SW480 (cell line): ENCODE measurements at regions not wholly inside any gene's neighbourhood (a gene's known extent, or its start where the extent isn't known, plus 50 kb on each side); places are given as distances from the start of the nearest gene placed in this dataset.
"Not testable (repeated sequence)": the region's sequence is repeated elsewhere in the genome, so short reads cannot be mapped to it uniquely, and the experiment has no call there.

Experiments
- DNase-seq: peaks from one replicate; pipeline ENCODE4 v3.0.0-alpha.2; 2016; ENCODE audit warnings: low spot score

DNA sequence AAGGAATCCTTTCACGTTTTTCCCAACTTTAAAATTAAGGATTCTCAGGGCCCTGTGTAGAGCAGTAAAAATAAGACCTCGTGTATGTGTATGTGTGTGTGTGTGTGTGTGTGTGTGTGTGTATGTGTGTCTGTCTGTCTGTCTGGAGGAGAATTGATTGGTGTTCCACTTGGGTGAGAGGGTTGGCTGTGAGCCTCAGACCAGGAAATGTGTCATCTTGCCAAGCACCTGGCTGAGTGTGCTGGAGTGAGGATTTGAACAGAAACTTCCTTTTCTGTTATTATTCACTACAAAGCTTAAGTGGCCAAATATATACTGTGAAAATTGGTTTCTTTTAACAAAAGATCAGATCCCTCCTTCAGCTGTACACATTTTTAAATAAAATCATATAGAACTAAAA lies 103.6 kb upstream of the NUDT6 start:
- DNase-seq = not testable (repeated sequence)

- no peak for DNase-seq
Observed at GRCh38 chr4:123031664-123032063, 109.3 kb upstream of the NUDT6 start.

- DNase-seq = no peak
Observed at GRCh38 chr4:123034023-123034422, 111.6 kb upstream of the NUDT6 start.

GRCh38 chr4:123035239-123035638 lies 112.8 kb upstream of the NUDT6 start:
- DNase-seq = no peak

DNA sequence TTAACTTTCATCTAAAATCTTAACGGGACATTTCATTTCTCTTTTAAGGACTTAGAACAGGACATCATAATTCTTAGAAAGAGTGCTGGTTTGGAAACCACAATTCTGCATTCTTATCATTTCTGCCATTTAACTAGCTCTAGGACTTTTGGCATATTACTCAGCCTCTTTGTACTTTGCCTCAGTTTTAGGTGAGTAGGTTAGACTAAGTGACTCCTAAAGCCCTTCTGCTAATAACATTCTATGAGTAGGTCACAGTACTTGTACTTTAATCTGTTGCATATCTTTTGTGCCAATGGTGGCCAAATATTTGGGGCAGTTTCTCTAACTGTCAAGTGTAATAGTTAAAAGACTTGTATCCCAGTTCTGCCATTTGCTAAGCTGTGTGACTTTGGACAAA lies 115.4 kb upstream of the NUDT6 start:
- no peak for DNase-seq

- DNase-seq = no peak
Observed at GRCh38 chr4:123042095-123042494, 119.7 kb upstream of the NUDT6 start.

- peak; percentile 12 for DNase-seq
Observed at GRCh38 chr4:123043013-123043412, 120.6 kb upstream of the NUDT6 start.

DNA sequence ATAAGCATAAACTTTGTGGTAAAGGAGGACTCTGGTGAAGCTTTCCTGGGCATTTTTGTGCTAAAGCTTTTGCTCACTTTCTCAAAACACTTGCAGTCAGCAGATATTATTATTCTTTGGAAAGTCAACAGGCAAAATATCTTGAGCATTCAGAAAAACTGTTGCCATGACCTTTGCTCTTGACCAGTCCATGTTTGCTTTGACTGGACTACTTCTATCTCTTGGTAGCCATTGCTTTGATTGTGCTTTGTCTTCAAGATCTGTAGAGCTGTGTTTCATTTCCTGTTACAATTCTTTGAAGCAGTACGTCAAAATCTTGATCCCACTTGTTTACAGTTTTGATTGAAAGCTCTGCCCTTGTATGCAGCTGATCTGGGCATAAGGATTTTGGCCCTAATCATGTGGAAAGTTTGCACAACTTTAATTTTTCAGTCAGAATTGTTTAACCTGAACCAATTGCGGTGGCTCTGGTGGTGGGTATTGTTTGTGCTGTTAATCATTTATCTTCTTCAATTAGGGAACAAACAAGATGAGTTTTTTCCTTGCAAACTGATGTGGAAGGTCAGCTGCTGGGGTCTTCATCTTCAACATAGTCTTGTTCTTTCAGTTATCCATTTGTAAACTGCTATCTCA lies 121.5 kb upstream of the NUDT6 start:
- no peak for DNase-seq

DNA sequence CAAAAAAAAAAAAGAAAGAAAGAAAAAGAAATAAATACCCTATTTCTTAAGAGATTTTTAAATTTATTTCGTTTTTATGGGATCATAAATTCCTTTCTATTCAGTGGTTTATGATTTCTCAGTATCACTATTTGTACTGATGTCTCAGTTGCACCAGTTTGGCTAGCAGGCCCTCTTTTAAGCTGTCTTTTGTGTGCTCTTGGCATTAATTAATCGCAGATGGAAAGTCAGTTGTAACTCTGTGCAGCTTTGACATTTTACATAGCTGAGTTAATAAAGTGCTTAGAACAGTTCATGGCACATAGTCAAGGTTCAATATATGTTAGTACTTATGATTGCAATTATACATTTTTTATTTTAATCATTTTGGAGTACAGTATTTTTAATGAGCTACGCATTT lies 123.7 kb upstream of the NUDT6 start:
- no peak for DNase-seq

GRCh38 chr4:123050018-123050417 lies 127.6 kb upstream of the NUDT6 start:
- no peak for DNase-seq

DNA sequence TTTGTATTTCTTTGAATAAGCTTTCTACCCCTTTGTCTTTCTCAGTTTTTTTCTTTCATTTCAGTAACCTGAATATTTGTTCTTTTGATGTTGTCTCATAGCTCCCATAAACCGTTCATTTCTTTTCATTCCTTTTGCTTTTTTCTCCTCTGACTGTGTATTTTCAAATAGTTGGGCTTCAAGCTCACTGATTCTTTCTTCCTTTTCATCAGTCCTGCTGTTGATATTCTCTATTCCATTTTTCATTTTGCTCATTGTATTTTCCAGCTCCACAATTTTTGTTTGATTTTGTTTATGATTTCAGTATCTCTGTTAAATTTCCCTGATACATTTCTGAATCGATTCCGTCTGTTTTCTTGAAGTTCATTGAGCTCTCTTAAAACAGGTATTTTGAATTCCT lies 129.6 kb upstream of the NUDT6 start:
- DNase-seq = no peak

GRCh38 chr4:123055943-123056342 lies 133.5 kb upstream of the NUDT6 start:
- DNase-seq = no peak

- no peak for DNase-seq
Observed at GRCh38 chr4:123060039-123060770, 137.8 kb upstream of the NUDT6 start.

DNA sequence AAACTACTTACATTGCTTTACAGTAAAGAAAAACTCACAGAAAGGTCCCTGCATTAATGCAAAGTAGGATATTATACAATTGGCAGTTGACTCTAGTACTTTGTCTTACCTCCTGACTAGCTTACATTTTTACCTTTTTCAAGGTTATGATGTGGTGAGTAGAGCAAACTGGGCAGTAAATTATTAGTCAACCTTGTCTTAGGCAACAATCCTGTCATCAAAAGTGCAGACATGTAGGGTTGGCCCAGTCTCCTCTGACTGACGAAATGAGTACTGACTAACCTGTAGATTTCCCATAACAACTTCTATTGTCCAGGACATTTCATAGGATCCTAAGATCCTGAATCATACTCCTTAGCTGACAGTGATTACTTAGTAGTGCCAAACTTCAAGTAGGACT lies 142.0 kb upstream of the NUDT6 start:
- no peak for DNase-seq

DNA sequence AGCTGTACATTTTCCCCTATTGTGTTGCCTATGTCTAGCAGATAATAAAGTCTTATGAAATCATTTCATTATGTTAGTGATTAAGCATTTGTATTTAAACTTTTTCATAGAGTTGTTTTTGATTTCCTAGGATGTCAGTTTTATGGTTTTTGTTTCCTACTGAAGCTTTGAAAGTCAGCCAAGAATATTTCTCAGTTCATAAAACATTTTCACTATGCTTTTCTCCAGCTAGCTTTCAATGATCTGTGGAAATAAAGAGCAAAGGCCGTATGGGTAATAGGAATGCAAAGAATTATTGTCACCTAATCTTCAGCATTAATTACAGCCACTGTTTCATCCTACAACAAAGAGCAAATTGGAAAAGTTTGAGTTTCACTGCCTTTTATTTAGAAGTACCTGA lies 145.7 kb upstream of the NUDT6 start:
- no peak for DNase-seq

GRCh38 chr4:123072060-123072459 lies 149.7 kb upstream of the NUDT6 start:
- no peak for DNase-seq

DNA sequence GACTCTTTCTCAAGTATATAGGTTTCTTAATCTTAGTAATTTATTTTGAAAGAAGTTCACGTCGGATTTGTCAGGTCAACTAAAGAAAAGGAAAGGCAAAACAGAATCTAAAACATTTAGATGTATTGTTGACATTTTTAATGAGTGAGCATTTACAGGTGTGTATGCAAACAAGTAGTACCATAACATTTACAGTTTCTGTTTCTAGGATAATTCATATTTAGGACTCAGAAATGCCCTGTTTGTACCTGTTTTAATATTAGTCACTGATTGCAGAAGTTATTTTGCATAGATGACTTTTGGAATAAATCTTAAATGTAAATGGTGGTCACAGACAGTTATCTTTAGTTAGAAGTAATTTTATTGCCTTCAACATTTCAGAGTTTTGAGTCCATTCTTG lies 151.3 kb upstream of the NUDT6 start:
- DNase-seq = no peak

- DNase-seq = no peak
Observed at GRCh38 chr4:123077330-123077729, 154.9 kb upstream of the NUDT6 start.

GRCh38 chr4:123081971-123082370 lies 159.6 kb upstream of the NUDT6 start:
- no peak for DNase-seq

DNA sequence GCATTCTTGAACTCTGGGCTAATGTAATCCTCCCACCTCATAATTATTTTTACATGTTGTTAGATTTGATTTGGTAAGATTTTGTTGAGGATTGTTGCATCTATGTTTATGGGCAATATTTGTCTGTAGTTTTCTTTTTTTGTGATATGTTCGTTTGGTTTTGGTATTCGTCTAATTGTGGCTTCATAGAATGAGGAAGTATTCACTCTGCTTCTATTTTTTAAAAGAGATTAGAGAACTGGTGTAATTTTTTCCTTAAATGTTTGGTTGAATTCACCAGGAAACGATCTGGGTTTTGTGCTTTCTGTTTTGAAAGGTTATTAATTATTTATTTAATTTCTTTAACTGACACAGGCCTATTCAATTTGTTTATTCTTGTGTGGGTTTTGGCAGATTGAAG lies 161.2 kb upstream of the NUDT6 start:
- DNase-seq = no peak

GRCh38 chr4:123088501-123088900 lies 166.1 kb upstream of the NUDT6 start:
- DNase-seq = no peak

DNA sequence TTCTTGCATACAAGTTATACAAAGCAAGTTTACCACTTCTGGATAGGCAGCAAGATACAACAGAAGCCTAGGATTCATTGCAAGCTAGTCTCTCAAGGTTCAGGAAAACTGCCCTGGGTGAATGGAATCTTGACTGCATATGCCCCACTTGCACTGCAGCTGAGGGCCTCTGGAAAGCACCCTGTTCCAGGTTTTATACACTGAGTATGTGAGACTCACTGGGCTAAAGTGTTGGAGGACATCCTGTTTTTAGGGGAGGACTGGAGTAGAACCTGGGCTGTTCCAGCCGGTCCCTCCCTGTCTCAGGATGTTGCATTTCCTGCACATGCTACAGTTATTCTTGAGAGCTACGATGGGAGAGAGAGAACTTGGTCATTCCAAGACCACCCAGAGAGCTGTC lies 168.5 kb upstream of the NUDT6 start:
- DNase-seq = no peak

GRCh38 chr4:123092586-123092985 lies 170.2 kb upstream of the NUDT6 start:
- DNase-seq = no peak

DNA sequence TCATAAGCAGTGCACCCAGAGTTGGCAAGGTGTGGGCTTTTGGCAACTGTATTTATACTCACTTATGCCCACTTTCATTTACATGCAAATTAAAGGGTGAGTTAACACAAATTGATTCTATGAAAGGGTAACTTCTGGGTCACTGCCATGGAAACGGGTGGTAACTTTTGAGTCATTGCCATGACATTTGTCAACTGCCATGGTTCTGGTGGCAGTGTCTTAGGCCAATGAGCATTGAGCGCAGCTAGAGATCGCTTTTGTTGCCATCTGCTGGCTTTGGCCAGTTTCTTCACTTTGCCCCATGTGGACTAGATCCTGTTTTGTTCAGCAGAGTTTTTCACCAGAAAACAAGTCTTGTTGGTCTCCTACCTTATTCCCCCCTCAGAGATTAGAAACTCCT lies 170.8 kb upstream of the NUDT6 start:
- DNase-seq = no peak
